Epidermal melanocyte (primary cell): ENCODE measurements at regions not wholly inside any gene's neighbourhood (a gene's known extent, or its start where the extent isn't known, plus 50 kb on each side); places are given as distances from the start of the nearest gene placed in this dataset.

ENCODE experiments used
- DNase-seq: peaks from one replicate; pipeline ENCODE4 v3.0.0; 2011; ENCODE audit warnings: low spot score; ENCODE audit not compliant: insufficient read length

GRCh38 chr5:17761326-17761725 is 127.1 kb downstream of the TAF11L14 start:
- DNase-seq: no peak

GRCh38 chr5:17763301-17763700 is 129.0 kb downstream of the TAF11L14 start:
- no peak for DNase-seq

GRCh38 chr5:17766031-17766430 is 131.8 kb downstream of the TAF11L14 start:
- DNase-seq: no peak

GRCh38 chr5:17769277-17769676 is 135.0 kb downstream of the TAF11L14 start:
- no peak for DNase-seq

- no peak for DNase-seq
These were observed 138.0 kb downstream of the TAF11L14 start for GRCh38 chr5:17772232-17772631.

- DNase-seq: no peak
These were observed 151.5 kb downstream of the TAF11L14 start for GRCh38 chr5:17785774-17786173.

- no peak for DNase-seq
These were observed 154.1 kb downstream of the TAF11L14 start for GRCh38 chr5:17788351-17788750.

- DNase-seq: no peak
These were observed 159.9 kb downstream of the TAF11L14 start for GRCh38 chr5:17794201-17794600.

- no peak for DNase-seq
These were observed 160.6 kb downstream of the TAF11L14 start for GRCh38 chr5:17794815-17795214.

- no peak for DNase-seq
These were observed 161.9 kb downstream of the TAF11L14 start for GRCh38 chr5:17796142-17796541.

- DNase-seq: no peak
These were observed 162.6 kb downstream of the TAF11L14 start for GRCh38 chr5:17796757-17797396.

- DNase-seq: no peak
These were observed 165.3 kb downstream of the TAF11L14 start for GRCh38 chr5:17799521-17799920.

GRCh38 chr5:17801595-17801994 is 167.3 kb downstream of the TAF11L14 start:
- no peak for DNase-seq

- no peak for DNase-seq
These were observed 168.0 kb downstream of the TAF11L14 start for GRCh38 chr5:17802256-17802655.

- DNase-seq: no peak
These were observed 169.7 kb downstream of the TAF11L14 start for GRCh38 chr5:17803971-17804370.

- no peak for DNase-seq
These were observed 171.1 kb downstream of the TAF11L14 start for GRCh38 chr5:17805227-17805825.

- DNase-seq: no peak
These were observed 172.7 kb downstream of the TAF11L14 start for GRCh38 chr5:17806818-17807468.

GRCh38 chr5:17808566-17808965 is 174.3 kb downstream of the TAF11L14 start:
- no peak for DNase-seq

- DNase-seq: no peak
These were observed 176.5 kb downstream of the TAF11L14 start for GRCh38 chr5:17810734-17811133.

- no peak for DNase-seq
These were observed 179.0 kb downstream of the TAF11L14 start for GRCh38 chr5:17813214-17813613.

GRCh38 chr5:17816505-17816904 is 182.2 kb downstream of the TAF11L14 start:
- no peak for DNase-seq

GRCh38 chr5:17816944-17817343 is 182.7 kb downstream of the TAF11L14 start:
- no peak for DNase-seq

- DNase-seq: no peak
These were observed 183.7 kb downstream of the TAF11L14 start for GRCh38 chr5:17817990-17818389.
